H1 (cell line): ENCODE measurements at regions not wholly inside any gene's neighbourhood (a gene's known extent, or its start where the extent isn't known, plus 50 kb on each side); places are given as distances from the start of the nearest gene placed in this dataset.

ENCODE experiments used
- CTCF ChIA-PET: fragments of 300-600 bp; sonication (Branson Sonifier 250); formaldehyde crosslinking; loops from one replicate; lab custom pipeline; 2021; ENCODE audit not compliant: partially characterized antibody; lab: Charles Lee
- POLR2A ChIA-PET: fragments of 300-600 bp; sonication (Branson Sonifier 250); formaldehyde crosslinking; loops from one replicate; lab custom pipeline; 2021; ENCODE audit warnings: inconsistent platforms; ENCODE audit not compliant: partially characterized antibody; lab: Charles Lee
- DNase-seq, 2 experiments: peaks; one replicate each; pipeline versions ENCODE4 v3.0.0 to v3.0.0-alpha.2; 2010 to 2022; ENCODE audit warnings: low spot score in 2 of 2, low read depth in 1 of 2, mixed read lengths in 1 of 2
- FAIRE-seq: peaks from 2 replicates; lab custom pipeline; 2011; peaks lifted over from hg19 to GRCh38; lab: Jason Lieb, UNC
- H2AFZ ChIP-seq: 2 replicates; pipeline ENCODE4 v1.8.1; 2012; ENCODE audit warnings: low read length, inconsistent platforms
- H2AK5ac ChIP-seq: 2 replicates; pipeline ENCODE4 v1.6.1; 2013; ENCODE audit warnings: low read depth, low read length
- H2BK120ac ChIP-seq: replicated peaks from 2 replicates; pipeline ENCODE3; 2013; ENCODE audit warnings: low read depth, low read length, inconsistent platforms
- H2BK12ac ChIP-seq: 2 replicates; pipeline ENCODE4 v1.6.1; 2013; ENCODE audit warnings: low read depth, low read length
- H2BK15ac ChIP-seq: 2 replicates; pipeline ENCODE4 v1.6.1; 2013; ENCODE audit warnings: low read length
- H2BK20ac ChIP-seq: 2 replicates; pipeline ENCODE4 v1.6.1; 2013; ENCODE audit warnings: low read length
- H2BK5ac ChIP-seq: 2 replicates; pipeline ENCODE4 v1.6.1; 2013; ENCODE audit warnings: low read depth, low read length
- H3K14ac ChIP-seq: 2 replicates; pipeline ENCODE4 v1.6.1; 2013; ENCODE audit warnings: inconsistent platforms; ENCODE audit not compliant: insufficient read length
- H3K18ac ChIP-seq: 2 replicates; pipeline ENCODE4 v1.6.1; 2013; ENCODE audit warnings: low read length; ENCODE audit errors: extremely low read depth
- H3K23ac ChIP-seq: 2 replicates; pipeline ENCODE4 v1.6.1; 2013; ENCODE audit warnings: inconsistent platforms; ENCODE audit not compliant: insufficient read length
- H3K23me2 ChIP-seq: 2 replicates; pipeline ENCODE4 v1.6.1; 2013; ENCODE audit warnings: low read depth, low read length
- H3K27ac ChIP-seq: 2 replicates; pipeline ENCODE4 v1.6.1; 2011; ENCODE audit warnings: low read depth, low read length, inconsistent platforms
- H3K27me3 ChIP-seq, 4 experiments: replicated peaks in 1 of 4; 1 replicate in 1 of 4; 2 replicates in 3 of 4; pipeline versions ENCODE4 v1.6.1 to v1.8.1; 2011 to 2013; ENCODE audit warnings: low read length in 3 of 4, mild to moderate bottlenecking in 3 of 4, inconsistent platforms in 2 of 4, mixed read lengths in 2 of 4, moderate library complexity in 1 of 4; ENCODE audit not compliant: control insufficient read depth in 3 of 4, insufficient read depth in 3 of 4; ENCODE audit errors: extremely low read depth in 1 of 4
- H3K36me3 ChIP-seq, 4 experiments: 2 replicates each; pipeline versions ENCODE4 v1.6.1 to v1.8.1; 2011 to 2013; ENCODE audit warnings: mild to moderate bottlenecking in 4 of 4, low read length in 3 of 4, moderate library complexity in 2 of 4, control low read depth in 1 of 4, inconsistent platforms in 1 of 4; ENCODE audit not compliant: insufficient read depth in 4 of 4, control insufficient read depth in 2 of 4
- H3K4ac ChIP-seq: replicated peaks from 2 replicates; pipeline ENCODE3; 2013; ENCODE audit warnings: low read length, low read depth, mixed read lengths, inconsistent platforms; ENCODE audit not compliant: insufficient read length
- H3K4me1 ChIP-seq, 4 experiments: replicated peaks in 1 of 4; 1 replicate in 1 of 4; 2 replicates in 3 of 4; pipeline versions ENCODE4 v1.6.1 to v1.8.1; 2011 to 2013; ENCODE audit warnings: low read length in 3 of 4, inconsistent platforms in 2 of 4, mixed read lengths in 1 of 4; ENCODE audit not compliant: insufficient read depth in 4 of 4, control insufficient read depth in 3 of 4
- H3K4me2 ChIP-seq, 2 experiments: 2 replicates each; pipeline versions ENCODE4 v1.6.1 to v1.8.1; 2011 to 2013; ENCODE audit warnings: low read depth in 2 of 2, low read length in 2 of 2, control low read depth in 1 of 2, inconsistent platforms in 1 of 2, mild to moderate bottlenecking in 1 of 2; ENCODE audit not compliant: insufficient read depth in 1 of 2
- H3K4me3 ChIP-seq, 4 experiments: fragments of 200-600, 300-600 bp in 1 of 4; sonication (generic), shearing (Covaris generic), sonication (Bioruptor Twin) in 1 of 4; 2 replicates each; pipeline versions ENCODE4 v1.5.1 to v1.8.1; 2011 to 2016; ENCODE audit warnings: low read length in 4 of 4, low read depth in 3 of 4, control low read depth in 2 of 4, inconsistent platforms in 2 of 4, mild to moderate bottlenecking in 2 of 4, mixed read lengths in 1 of 4, moderate library complexity in 1 of 4; ENCODE audit not compliant: insufficient read depth in 2 of 4; ENCODE audit errors: extremely low read depth in 1 of 4
- H3K56ac ChIP-seq: replicated peaks from 2 replicates; pipeline ENCODE3; 2013; ENCODE audit warnings: low read depth, mild to moderate bottlenecking, mixed read lengths, low read length, inconsistent platforms; ENCODE audit not compliant: insufficient read length
- H3K79me1 ChIP-seq: 2 replicates; pipeline ENCODE4 v1.6.1; 2013; ENCODE audit warnings: low read depth, low read length, control low read depth
- H3K79me2 ChIP-seq, 2 experiments: 2 replicates each; pipeline versions ENCODE4 v1.6.1 to v1.8.1; 2012 to 2013; ENCODE audit warnings: low read length in 2 of 2, mild to moderate bottlenecking in 2 of 2, inconsistent platforms in 1 of 2; ENCODE audit not compliant: insufficient read depth in 2 of 2, control insufficient read depth in 1 of 2
- H3K9ac ChIP-seq, 4 experiments: replicated peaks in 1 of 4; 1 replicate in 1 of 4; 2 replicates in 3 of 4; pipeline versions ENCODE4 v1.6.1 to v1.8.1; 2011 to 2013; ENCODE audit warnings: low read depth in 3 of 4, low read length in 3 of 4, control low read depth in 2 of 4, mild to moderate bottlenecking in 2 of 4, moderate library complexity in 2 of 4, inconsistent platforms in 1 of 4; ENCODE audit errors: extremely low read depth in 1 of 4
- H3K9me3 ChIP-seq, 2 experiments: 2 replicates each; pipeline versions ENCODE4 v1.6.1 to v1.8.1; 2012 to 2013; ENCODE audit warnings: mild to moderate bottlenecking in 2 of 2, moderate library complexity in 2 of 2, control low read depth in 1 of 2, inconsistent platforms in 1 of 2, low read depth in 1 of 2, low read length in 1 of 2, mixed read lengths in 1 of 2; ENCODE audit not compliant: insufficient read depth in 2 of 2
- H4K20me1 ChIP-seq, 2 experiments: replicated peaks in 1 of 2; 2 replicates each; pipeline versions ENCODE3 to v1.8.1; 2011 to 2013; ENCODE audit warnings: inconsistent platforms in 2 of 2, low read length in 2 of 2, mild to moderate bottlenecking in 1 of 2; ENCODE audit not compliant: insufficient read depth in 2 of 2, control insufficient read depth in 1 of 2
- H4K5ac ChIP-seq: 2 replicates; pipeline ENCODE4 v1.6.1; 2013; ENCODE audit warnings: low read length, low read depth, mixed read lengths, inconsistent platforms; ENCODE audit not compliant: insufficient read length
- H4K8ac ChIP-seq: 2 replicates; pipeline ENCODE4 v1.8.0; 2013; ENCODE audit warnings: mild to moderate bottlenecking, moderate library complexity, low read length, inconsistent platforms; ENCODE audit not compliant: insufficient read depth; ENCODE audit errors: extremely low read depth
- H4K91ac ChIP-seq: replicated peaks from 2 replicates; pipeline ENCODE3; 2013; ENCODE audit warnings: low read length, mixed read lengths, inconsistent platforms; ENCODE audit not compliant: insufficient read length
- MAFK ChIP-seq: IDR thresholded peaks from 2 replicates; pipeline ENCODE4 v1.6.1; 2012; ENCODE audit warnings: low read depth, mild to moderate bottlenecking, improper control_type of control experiment, low read length
- NANOG ChIP-seq: IDR thresholded peaks from 2 replicates; pipeline ENCODE4 v1.6.1; 2011; ENCODE audit warnings: low read length, low read depth, mild to moderate bottlenecking, inconsistent platforms; ENCODE audit not compliant: insufficient read depth, poor library complexity, severe bottlenecking
- RBBP5 ChIP-seq: IDR thresholded peaks from 2 replicates; pipeline ENCODE4 v1.7.1; 2012; ENCODE audit warnings: low read depth, mild to moderate bottlenecking, inconsistent platforms, low read length, moderate library complexity, borderline replicate concordance
- SP1 ChIP-seq: IDR thresholded peaks from 2 replicates; pipeline ENCODE4 v1.6.1; 2011; ENCODE audit warnings: low read depth, low read length
- WGBS, 2 experiments: shearing (Covaris generic) in 1 of 2; methylation state at CpG; one replicate each; pipeline versions ENCODE4 v1.1.6 to v1.1.7; 2013 to 2015; ENCODE audit warnings: low lambda C conversion rate in 2 of 2, mixed read lengths in 2 of 2, inconsistent platforms in 1 of 2, low coverage in 1 of 2, missing lambda C conversion rate in 1 of 2; ENCODE audit not compliant: insufficient replicate concordance in 2 of 2, insufficient coverage in 1 of 2, insufficient read length in 1 of 2; ENCODE audit errors: extremely low coverage in 1 of 2, missing lambda C conversion rate in 1 of 2; 5-methylcytosine and 5-hydroxymethylcytosine counted together

DNA sequence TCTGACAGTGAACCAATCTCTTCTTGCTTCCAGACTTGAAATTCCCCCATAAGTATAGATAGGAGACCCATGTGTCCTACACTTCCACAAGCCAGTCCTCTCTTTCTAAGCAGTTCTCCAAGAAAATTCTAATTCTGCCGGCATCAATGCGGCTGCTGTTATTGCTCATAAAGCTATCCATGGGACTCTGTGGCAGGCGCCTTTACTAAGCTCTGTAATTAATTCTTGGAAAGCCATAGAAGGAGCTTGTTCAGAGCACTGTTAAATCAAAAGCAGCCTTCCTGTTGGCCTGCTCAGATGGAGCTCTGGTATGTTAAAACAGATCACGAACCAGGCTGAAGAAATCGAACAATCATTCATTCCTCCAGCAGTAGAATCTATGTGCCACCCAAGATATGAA, 244.3 kb upstream of the NFE2L3 start:
- Histone ChIP-seq H3K79me1 (no peaks in the 10 kb centered on the region), H3K4ac (no peak overlapping the region), H2AFZ (no peak overlapping the region), H3K18ac (no peak overlapping the region), H3K79me2 (no peaks in the 10 kb centered on the region), H4K5ac (no peak overlapping the region), H2AK5ac (no peak overlapping the region), H3K27ac (no peak overlapping the region), H2BK20ac (no peak overlapping the region), H3K4me3 (no peak overlapping the region), H2BK120ac (no peak overlapping the region), H3K23me2 (no peaks in the 10 kb centered on the region), H3K23ac (no peak overlapping the region), H3K9me3 (no peaks in the 10 kb centered on the region), H2BK15ac (no peak overlapping the region)
- ChIA-PET POLR2A (interaction anchor here (1.1 to 1.7 kb wide), 4 partner anchors 15 to 42 kb away, joined by 3 to 5 read pairs (median 4); no protein-coding TSS in a partner anchor), CTCF (interaction anchor here (0.7 to 4.2 kb wide), 12 partner anchors 9 to 458 kb away, joined by 3 to 36 read pairs (median 4); no protein-coding TSS in a partner anchor)
- 88% methylated on average over 5 of the region's 5 CpGs; no CpG with 5 or more reads in 1 of the 2 experiments for WGBS, 2 experiments
- TF ChIP-seq MAFK (no peak), NANOG (no peak), RBBP5 (no peak), SP1 (no peak)
- TF ChIP-seq, all 59 proteins: peak for 0
- Histone ChIP-seq H2BK12ac (no peak overlapping the region), H4K20me1 (no peaks in the 10 kb centered on the region), H3K9ac (no peak overlapping the region), H2BK5ac (no peak overlapping the region), H3K14ac (peak overlapping the region; percentile 36), H3K27me3 (no peaks in the 10 kb centered on the region), H3K36me3 (no peaks in the 10 kb centered on the region), H3K4me1 (peaks cover 2 to 7% (median 4%) of the 10 kb centered on the region in 4 experiments; a peak in 4 of 7 replicates), H4K8ac (no peak overlapping the region), H3K4me2 (no peak overlapping the region), H3K56ac (no peak overlapping the region), H4K91ac (no peak overlapping the region)
- FAIRE-seq, result no peak
- no peak for DNase-seq
